GM12878 (cell line): ENCODE measurements at regions not wholly inside any gene's neighbourhood (a gene's known extent, or its start where the extent isn't known, plus 50 kb on each side); places are given as distances from the start of the nearest gene placed in this dataset.

Experiments
- ATAC-seq: fragments of 200-7000 bp; cut with Tn5 transposase; 3 replicates; pipeline ENCODE4 v1.9.1; 2020; ENCODE audit warnings: mild to moderate bottlenecking, moderate library complexity
- BruUV-seq: library from RNA; stranded (reverse); fragments of 400-500 nt; replicated peaks from 2 replicates; lab custom pipeline; 2021; lab: Mats Ljungman, UMichigan
- CTCF ChIA-PET: fragments of 300-600 bp; sonication (Branson Sonifier 250); formaldehyde crosslinking; extraction: SDS; loops from one replicate; lab custom pipeline; 2021; ENCODE audit warnings: inconsistent platforms; lab: Yijun Ruan, JAX
- POLR2A ChIA-PET: fragments of 350-600 bp; formaldehyde crosslinking; extraction: SDS; loops from one replicate; lab custom pipeline; 2021; ENCODE audit warnings: inconsistent platforms; lab: Charles Lee
- RAD21 ChIA-PET: fragments of 300-600 bp; sonication (Branson Sonifier 250); formaldehyde crosslinking; loops from one replicate; lab custom pipeline; 2023; ENCODE audit warnings: antibody characterized with exemption; ENCODE audit not compliant: unreplicated experiment; lab: Charles Lee
- SMC1A ChIA-PET: fragments of 300-600 bp; sonication (Branson Sonifier 250); formaldehyde crosslinking; loops from one replicate; lab custom pipeline; 2023; ENCODE audit not compliant: unreplicated experiment, uncharacterized antibody; lab: Charles Lee
- DNase-seq: peaks from one replicate; pipeline ENCODE4 v3.0.0-alpha.2; 2011; ENCODE audit warnings: low read depth, low spot score
- FAIRE-seq: peaks from 3 replicates; lab custom pipeline; 2011; peaks lifted over from hg19 to GRCh38; lab: Jason Lieb, UNC
- H2AFZ ChIP-seq: 2 replicates; pipeline ENCODE4 v1.6.0; 2011; ENCODE audit warnings: low read depth, low read length, control low read depth; ENCODE audit not compliant: control insufficient read depth
- H3K27ac ChIP-seq: 2 replicates; pipeline ENCODE4 v1.5.1; 2011; ENCODE audit warnings: control low read depth; ENCODE audit not compliant: control insufficient read depth, insufficient read depth
- H3K27me3 ChIP-seq, 2 experiments: replicated peaks in 1 of 2; 2 replicates each; pipeline versions ENCODE4 v1.6.0 to v1.6.1; 2011; ENCODE audit warnings: low read length in 1 of 2; ENCODE audit not compliant: control insufficient read depth in 2 of 2, insufficient read depth in 2 of 2
- H3K36me3 ChIP-seq, 2 experiments: 2 replicates each; pipeline ENCODE4 v1.5.1; 2011; ENCODE audit warnings: low read length in 1 of 2; ENCODE audit not compliant: control insufficient read depth in 2 of 2, insufficient read depth in 2 of 2
- H3K4me1 ChIP-seq: 2 replicates; pipeline ENCODE4 v1.6.1; 2011; ENCODE audit warnings: mild to moderate bottlenecking, low read length, moderate library complexity, mixed read lengths; ENCODE audit not compliant: control insufficient read depth, insufficient read depth
- H3K4me2 ChIP-seq: 2 replicates; pipeline ENCODE4 v1.6.0; 2011; ENCODE audit warnings: control low read depth; ENCODE audit not compliant: control insufficient read depth, insufficient read depth
- H3K4me3 ChIP-seq: fragments of 200-600 bp; sonication (generic); 2 replicates; pipeline ENCODE4 v1.5.1; 2016
- H3K79me2 ChIP-seq: 2 replicates; pipeline ENCODE4 v1.6.0; 2011; ENCODE audit warnings: low read length; ENCODE audit not compliant: control insufficient read depth, insufficient read depth
- H3K9ac ChIP-seq: 2 replicates; pipeline ENCODE4 v1.8.0; 2011; ENCODE audit warnings: low read length, control low read depth, mixed read lengths; ENCODE audit not compliant: control insufficient read depth, insufficient read depth
- H3K9me3 ChIP-seq: replicated peaks from 3 replicates; pipeline ENCODE4 v1.5.1; 2011; ENCODE audit warnings: mild to moderate bottlenecking, low read length; ENCODE audit not compliant: control insufficient read depth, insufficient read depth
- H4K20me1 ChIP-seq: 2 replicates; pipeline ENCODE4 v1.6.0; 2011; ENCODE audit not compliant: control insufficient read depth, insufficient read depth
- CHD1 ChIP-seq: IDR thresholded peaks from 2 replicates; pipeline ENCODE4 v1.6.1; 2012; ENCODE audit warnings: low read depth, low read length, improper control_type of control experiment
- CHD4 ChIP-seq: fragments of 200-600 bp; sonication (generic); IDR thresholded peaks from 2 replicates; pipeline ENCODE4 v1.6.1; 2016; ENCODE audit warnings: mild to moderate bottlenecking
- SRF ChIP-seq, 2 experiments: IDR thresholded peaks; 2 replicates each; pipeline ENCODE4 v1.6.1; 2011; ENCODE audit warnings: low read depth in 2 of 2, low read length in 2 of 2, mild to moderate bottlenecking in 1 of 2, moderate library complexity in 1 of 2
- WGBS: methylation state at CpG from one replicate; pipeline ENCODE4 v1.1.6; 2016; ENCODE audit warnings: low lambda C conversion rate; ENCODE audit not compliant: insufficient replicate concordance, insufficient coverage; ENCODE audit errors: missing lambda C conversion rate; 5-methylcytosine and 5-hydroxymethylcytosine counted together
- in situ Hi-C: fragments of 300-500 bp; cut with MboI; formaldehyde crosslinking; loops from 9 replicates; pipeline ENCODE4 v1.14.3; 2018; ENCODE audit warnings: mixed read lengths
- intact Hi-C: fragments of 100-400 bp; cut with micrococcal nuclease; formaldehyde crosslinking; loops from one replicate; pipeline ENCODE4 v1.14.2; 2022; ENCODE audit not compliant: unreplicated experiment
- TF ChIP-seq, protein P1 (sequence below): fragments of 450-650 bp; formaldehyde crosslinking; IDR thresholded peaks from 2 replicates; pipeline ENCODE4 v1.4.0; 2022; ENCODE audit warnings: mild to moderate bottlenecking, moderate library complexity

GRCh38 chr2:144836635-144837350 is 316.9 kb upstream of the ZEB2 start:
- Histone ChIP-seq H3K36me3 (no peaks in the 10 kb centered on the region), H3K4me3 (no peak overlapping the region), H4K20me1 (no peaks in the 10 kb centered on the region), H3K9ac (no peak overlapping the region), H3K9me3 (no peaks in the 10 kb centered on the region), H3K27ac (no peak overlapping the region), H2AFZ (no peak overlapping the region), H3K4me1 (no peaks in the 10 kb centered on the region), H3K27me3 (no peaks in the 10 kb centered on the region)
- RAD21 ChIA-PET, result no interaction called here
- FAIRE-seq (no peak), ATAC-seq (no peak)
- in situ Hi-C loops, result no loop called here
- WGBS, result 47% methylated on average over 7 of the region's 7 CpGs
- CTCF ChIA-PET, result no interaction called here
- TF ChIP-seq CHD4 (no peak), CHD1 (no peak)
- TF ChIP-seq, all 136 proteins: peak for 0
- intact Hi-C loops, result no loop called here
- ChIA-PET POLR2A (no interaction called here), SMC1A (interaction anchor here (0.6 to 0.7 kb wide), 4 partner anchors 325 to 1687 kb away, joined by 3 read pairs; no protein-coding TSS in a partner anchor)
- Histone ChIP-seq H3K4me2 (no peak overlapping the region), H3K79me2 (no peaks in the 10 kb centered on the region)
- no TSS peak for BruUV-seq
- no peak for DNase-seq

DNA sequence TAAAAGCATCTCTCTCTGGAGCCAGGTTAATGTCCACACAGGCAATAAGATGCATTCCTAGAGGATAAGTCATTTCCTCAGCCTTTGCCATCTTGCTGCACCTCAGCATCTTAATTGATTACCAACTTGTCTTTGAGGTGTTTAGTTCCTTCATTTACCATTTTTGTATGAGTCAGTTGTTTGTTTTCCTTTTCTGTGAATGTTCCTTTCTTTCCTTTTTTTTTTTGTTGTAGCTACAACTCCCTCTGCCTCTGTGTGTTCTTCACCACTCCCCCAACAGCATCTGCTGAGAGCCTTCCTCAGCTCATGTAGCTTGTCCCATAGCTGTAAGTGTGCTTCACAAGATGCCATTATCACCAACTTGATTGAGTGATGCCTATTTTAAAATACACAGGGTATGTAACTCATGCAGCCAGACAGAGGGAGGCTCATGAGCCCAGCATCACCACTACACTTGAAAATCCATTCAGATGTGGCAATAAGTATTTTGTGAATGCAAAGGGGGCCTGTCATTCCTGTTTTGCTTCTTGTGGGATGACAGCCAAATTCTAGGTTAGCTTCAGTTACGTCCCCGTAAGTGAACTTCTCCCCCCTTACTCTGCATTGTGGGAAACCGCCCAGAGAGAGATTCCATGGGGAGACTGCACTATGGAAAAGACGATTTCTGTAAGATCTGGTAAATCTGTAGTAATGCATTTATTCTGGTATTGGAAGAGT is 315.9 kb upstream of the ZEB2 start:
- H3K4me2 ChIP-seq, result no peak overlapping the region
- no peak overlapping the region for H3K9ac ChIP-seq
- no peaks in the 10 kb centered on the region for H4K20me1 ChIP-seq
- DNase-seq (no peak), FAIRE-seq (no peak), ATAC-seq (no peak)
- no peaks in the 10 kb centered on the region for H3K36me3 ChIP-seq
- 28% methylated on average over 4 of the region's 4 CpGs for WGBS
- ChIA-PET RAD21 (no interaction called here), POLR2A (no interaction called here), SMC1A (no interaction called here), CTCF (no interaction called here)
- no peak for TF ChIP-seq SRF (IDR thresholded peaks at IDR 0.05; ENCODE audit: low read depth in 2 of 2, low read length in 2 of 2)
- TF ChIP-seq, protein P1, sequence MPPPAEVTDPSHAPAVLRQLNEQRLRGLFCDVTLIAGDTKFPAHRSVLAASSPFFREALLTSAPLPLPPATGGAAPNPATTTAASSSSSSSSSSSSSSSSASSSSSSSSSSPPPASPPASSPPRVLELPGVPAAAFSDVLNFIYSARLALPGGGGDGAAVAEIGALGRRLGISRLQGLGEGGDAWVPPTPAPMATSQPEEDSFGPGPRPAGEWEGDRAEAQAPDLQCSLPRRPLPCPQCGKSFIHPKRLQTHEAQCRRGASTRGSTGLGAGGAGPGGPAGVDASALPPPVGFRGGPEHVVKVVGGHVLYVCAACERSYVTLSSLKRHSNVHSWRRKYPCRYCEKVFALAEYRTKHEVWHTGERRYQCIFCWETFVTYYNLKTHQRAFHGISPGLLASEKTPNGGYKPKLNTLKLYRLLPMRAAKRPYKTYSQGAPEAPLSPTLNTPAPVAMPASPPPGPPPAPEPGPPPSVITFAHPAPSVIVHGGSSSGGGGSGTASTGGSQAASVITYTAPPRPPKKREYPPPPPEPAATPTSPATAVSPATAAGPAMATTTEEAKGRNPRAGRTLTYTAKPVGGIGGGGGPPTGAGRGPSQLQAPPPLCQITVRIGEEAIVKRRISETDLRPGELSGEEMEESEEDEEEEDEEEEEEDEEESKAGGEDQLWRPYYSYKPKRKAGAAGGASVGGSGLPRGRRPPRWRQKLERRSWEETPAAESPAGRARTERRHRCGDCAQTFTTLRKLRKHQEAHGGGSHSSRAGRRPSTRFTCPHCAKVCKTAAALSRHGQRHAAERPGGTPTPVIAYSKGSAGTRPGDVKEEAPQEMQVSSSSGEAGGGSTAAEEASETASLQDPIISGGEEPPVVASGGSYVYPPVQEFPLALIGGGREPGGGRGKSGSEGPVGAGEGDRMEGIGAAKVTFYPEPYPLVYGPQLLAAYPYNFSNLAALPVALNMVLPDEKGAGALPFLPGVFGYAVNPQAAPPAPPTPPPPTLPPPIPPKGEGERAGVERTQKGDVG (CRISPR knock-in tag), result no peak
- no peaks in the 10 kb centered on the region for H3K9me3 ChIP-seq
- no peak overlapping the region for H3K27ac ChIP-seq
- no peaks in the 10 kb centered on the region for H3K27me3 ChIP-seq
- in situ Hi-C loops (no loop called here), intact Hi-C loops (no loop called here)
- H3K4me3 ChIP-seq, result no peak overlapping the region
- no TSS peak for BruUV-seq
- no peaks in the 10 kb centered on the region for H3K4me1 ChIP-seq
- H2AFZ ChIP-seq, result no peak overlapping the region
- no peaks in the 10 kb centered on the region for H3K79me2 ChIP-seq
